SK-N-MC (cell line): ENCODE measurements at regions not wholly inside any gene's neighbourhood (a gene's known extent, or its start where the extent isn't known, plus 50 kb on each side); places are given as distances from the start of the nearest gene placed in this dataset.

Source experiments
- EZH2 ChIP-seq: fragments of 200-600 bp; sonication (generic); IDR thresholded peaks from one replicate; pipeline ENCODE4 v1.6.1; 2017; ENCODE audit warnings: antibody characterized with exemption
- POLR2AphosphoS5 ChIP-seq: IDR thresholded peaks from 2 replicates; pipeline ENCODE4 v1.6.1; 2012; ENCODE audit warnings: mild to moderate bottlenecking, low read depth, low read length, borderline replicate concordance

DNA sequence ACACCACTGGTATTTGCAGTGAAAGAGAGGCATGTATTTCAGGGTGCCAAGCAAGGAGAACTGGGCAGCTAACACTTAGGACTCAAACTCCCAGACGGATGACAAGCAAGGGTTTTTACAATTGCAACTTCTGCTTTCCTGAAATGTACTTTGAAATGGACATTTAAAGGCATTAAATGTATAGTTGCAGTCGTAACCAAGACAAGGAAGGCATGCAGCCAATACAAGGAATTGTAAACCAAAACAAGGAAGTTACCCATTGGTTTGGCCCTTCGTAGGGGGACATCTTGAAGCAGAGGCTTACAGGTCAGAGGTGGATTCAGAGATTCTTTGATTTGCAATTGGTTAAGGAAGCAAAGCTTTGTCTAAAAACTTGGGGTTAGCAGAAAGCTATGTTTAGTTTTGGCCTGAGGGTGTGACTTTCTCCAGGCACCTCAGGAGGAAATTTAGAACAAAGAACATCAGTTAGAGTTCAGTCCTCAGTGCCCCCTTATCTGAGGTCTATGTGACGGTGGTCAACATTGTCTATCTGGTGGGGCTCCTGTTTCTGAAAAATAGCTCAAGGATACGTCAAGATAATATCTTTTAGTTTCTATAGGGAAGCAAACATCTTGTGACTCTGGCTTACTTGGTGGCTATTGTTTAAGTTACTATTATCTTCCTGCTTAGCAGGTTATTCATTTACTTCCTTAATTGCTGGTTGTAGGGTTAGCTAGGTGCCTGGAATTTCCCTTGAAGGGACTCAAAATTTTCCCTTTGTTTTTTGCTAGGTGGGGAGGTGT, 266.0 kb downstream of the CD83 start:
- no peak for TF ChIP-seq POLR2AphosphoS5
- no peak for TF ChIP-seq EZH2
